ENCODE measurements at regions not wholly inside any gene's neighbourhood (a gene's known extent, or its start where the extent isn't known, plus 50 kb on each side); places are given as distances from the start of the nearest gene placed in this dataset.

DNA sequence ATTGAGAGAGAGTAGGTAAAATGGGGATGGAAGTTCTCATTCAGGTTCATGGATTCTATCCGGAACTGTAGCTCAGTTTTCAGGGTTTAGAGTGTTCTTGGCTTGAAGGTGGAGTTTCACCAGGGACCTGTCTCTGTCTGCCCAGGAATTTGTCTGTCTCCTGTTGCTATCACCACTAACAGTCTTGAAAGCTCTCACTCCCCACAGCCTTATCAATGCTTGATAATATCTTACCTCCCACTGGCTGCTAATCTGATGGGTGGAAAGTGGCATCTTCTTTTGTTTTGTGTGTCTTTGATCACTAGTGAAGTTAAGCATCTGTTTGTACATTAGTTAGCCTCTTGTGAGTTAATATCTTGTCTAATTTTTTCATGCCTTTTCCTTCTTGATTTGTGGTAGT is 60.3 kb upstream of the TSPAN11 start:
- no peaks in the 10 kb centered on the region for H3K27me3 ChIP-seq (ENCODE audit: control insufficient read depth, low read length)
- no peak for TF ChIP-seq EZH2phosphoT487 (IDR thresholded peaks at IDR 0.05; ENCODE audit: borderline replicate concordance, low read length)
- TF ChIP-seq, protein P1, sequence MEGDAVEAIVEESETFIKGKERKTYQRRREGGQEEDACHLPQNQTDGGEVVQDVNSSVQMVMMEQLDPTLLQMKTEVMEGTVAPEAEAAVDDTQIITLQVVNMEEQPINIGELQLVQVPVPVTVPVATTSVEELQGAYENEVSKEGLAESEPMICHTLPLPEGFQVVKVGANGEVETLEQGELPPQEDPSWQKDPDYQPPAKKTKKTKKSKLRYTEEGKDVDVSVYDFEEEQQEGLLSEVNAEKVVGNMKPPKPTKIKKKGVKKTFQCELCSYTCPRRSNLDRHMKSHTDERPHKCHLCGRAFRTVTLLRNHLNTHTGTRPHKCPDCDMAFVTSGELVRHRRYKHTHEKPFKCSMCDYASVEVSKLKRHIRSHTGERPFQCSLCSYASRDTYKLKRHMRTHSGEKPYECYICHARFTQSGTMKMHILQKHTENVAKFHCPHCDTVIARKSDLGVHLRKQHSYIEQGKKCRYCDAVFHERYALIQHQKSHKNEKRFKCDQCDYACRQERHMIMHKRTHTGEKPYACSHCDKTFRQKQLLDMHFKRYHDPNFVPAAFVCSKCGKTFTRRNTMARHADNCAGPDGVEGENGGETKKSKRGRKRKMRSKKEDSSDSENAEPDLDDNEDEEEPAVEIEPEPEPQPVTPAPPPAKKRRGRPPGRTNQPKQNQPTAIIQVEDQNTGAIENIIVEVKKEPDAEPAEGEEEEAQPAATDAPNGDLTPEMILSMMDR (IDR thresholded peaks at IDR 0.05; ENCODE audit: low read depth, low read length, poor library complexity, severe bottlenecking): no peak
- H4K20me1 ChIP-seq (ENCODE audit: control insufficient read depth, insufficient read depth, low read depth, low read length): no peaks in the 10 kb centered on the region
- H3F3A ChIP-seq (ENCODE audit: control insufficient read depth, insufficient read depth): no peaks in the 10 kb centered on the region
- no peak overlapping the region for H3K27ac ChIP-seq (ENCODE audit: low read depth, low read length)
- H3K36me3 ChIP-seq (ENCODE audit: control insufficient read depth, low read length): no peaks in the 10 kb centered on the region
- H3K4me1 ChIP-seq (ENCODE audit: control insufficient read depth, low read length): no peaks in the 10 kb centered on the region
- no peak overlapping the region for H3K4me2 ChIP-seq (ENCODE audit: low read length)
- no peaks in the 10 kb centered on the region for H3K9me3 ChIP-seq (ENCODE audit: control insufficient read depth, insufficient read depth, low read length)
- no peaks in the 10 kb centered on the region for H3K9me2 ChIP-seq (replicated peaks; ENCODE audit: control insufficient read depth, low read length)
- no peaks in the 10 kb centered on the region for H3K79me2 ChIP-seq (ENCODE audit: control insufficient read depth, low read length)
- H3K4me3 ChIP-seq (ENCODE audit: low read length): no peak overlapping the region

DNA sequence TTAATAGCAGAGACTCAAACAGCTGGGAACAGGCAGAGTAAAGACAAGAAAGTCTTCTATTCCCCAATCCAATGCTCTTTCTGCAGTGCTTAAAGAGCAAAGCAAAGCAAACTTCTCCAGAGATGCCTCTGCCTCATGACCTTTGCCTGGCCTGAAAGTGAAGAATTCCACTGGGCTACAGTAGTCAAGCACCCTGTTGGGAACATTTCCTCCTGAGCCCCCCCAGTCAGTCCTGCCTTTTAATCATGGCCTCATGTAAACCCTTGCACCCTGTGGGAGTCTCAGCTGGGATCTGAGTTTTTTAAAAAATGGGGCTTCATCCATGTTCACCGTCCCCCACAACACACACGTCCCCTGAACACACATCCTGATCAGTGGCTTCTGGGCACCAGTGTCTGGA is 62.7 kb upstream of the TSPAN11 start:
- Histone ChIP-seq H3K9me2 (replicated peaks; ENCODE audit: control insufficient read depth, low read length) (no peaks in the 10 kb centered on the region), H3K4me2 (ENCODE audit: low read length) (no peak overlapping the region), H3K27me3 (ENCODE audit: control insufficient read depth, low read length) (no peaks in the 10 kb centered on the region; the same call in 1 of the 2 replicates), H3K9me3 (ENCODE audit: control insufficient read depth, insufficient read depth, low read length) (no peaks in the 10 kb centered on the region), H3K36me3 (ENCODE audit: control insufficient read depth, low read length) (no peaks in the 10 kb centered on the region), H3F3A (ENCODE audit: control insufficient read depth, insufficient read depth) (no peaks in the 10 kb centered on the region), H4K20me1 (ENCODE audit: control insufficient read depth, insufficient read depth, low read depth, low read length) (no peaks in the 10 kb centered on the region), H3K79me2 (ENCODE audit: control insufficient read depth, low read length) (no peaks in the 10 kb centered on the region), H3K27ac (ENCODE audit: low read depth, low read length) (no peak overlapping the region), H3K4me3 (ENCODE audit: low read length) (no peak overlapping the region), H3K4me1 (ENCODE audit: control insufficient read depth, low read length) (no peaks in the 10 kb centered on the region)
- TF ChIP-seq, protein P1 (IDR thresholded peaks at IDR 0.05; ENCODE audit: low read depth, low read length, poor library complexity, severe bottlenecking): no peak
- no peak for TF ChIP-seq EZH2phosphoT487 (IDR thresholded peaks at IDR 0.05; ENCODE audit: borderline replicate concordance, low read length)

DNA sequence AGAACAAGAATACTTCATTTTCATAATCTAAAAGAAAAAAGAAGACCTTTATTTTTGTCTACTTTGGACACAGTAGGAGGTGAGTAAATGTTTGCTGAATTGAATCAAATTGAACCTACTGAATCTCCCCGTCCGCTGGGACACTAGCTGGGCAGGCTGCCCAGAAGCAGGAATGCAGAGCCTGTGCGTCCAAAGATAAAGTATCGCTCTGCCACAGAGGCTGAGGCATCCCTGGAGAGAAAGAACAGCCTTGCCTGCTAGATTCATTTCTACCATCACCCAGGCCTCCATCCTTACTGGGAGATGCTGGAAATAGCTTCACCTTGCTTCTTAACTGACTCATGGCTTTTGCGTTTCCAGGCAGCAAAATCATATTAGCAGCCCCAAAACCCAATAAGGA is 64.1 kb upstream of the TSPAN11 start:
- H3K9me2 ChIP-seq (replicated peaks; ENCODE audit: control insufficient read depth, low read length): no peaks in the 10 kb centered on the region
- no peaks in the 10 kb centered on the region for H3K9me3 ChIP-seq (ENCODE audit: control insufficient read depth, insufficient read depth, low read length)
- no peak overlapping the region for H3K27ac ChIP-seq (ENCODE audit: low read depth, low read length)
- no peaks in the 10 kb centered on the region for H3K4me1 ChIP-seq (ENCODE audit: control insufficient read depth, low read length)
- no peaks in the 10 kb centered on the region for H4K20me1 ChIP-seq (ENCODE audit: control insufficient read depth, insufficient read depth, low read depth, low read length)
- H3K4me2 ChIP-seq (ENCODE audit: low read length): no peak overlapping the region
- TF ChIP-seq, protein P1 (IDR thresholded peaks at IDR 0.05; ENCODE audit: low read depth, low read length, poor library complexity, severe bottlenecking): no peak
- no peak for TF ChIP-seq EZH2phosphoT487 (IDR thresholded peaks at IDR 0.05; ENCODE audit: borderline replicate concordance, low read length)
- no peaks in the 10 kb centered on the region; the same call in 1 of the 2 replicates for H3K27me3 ChIP-seq (ENCODE audit: control insufficient read depth, low read length)
- H3F3A ChIP-seq (ENCODE audit: control insufficient read depth, insufficient read depth): no peaks in the 10 kb centered on the region
- H3K79me2 ChIP-seq (ENCODE audit: control insufficient read depth, low read length): no peaks in the 10 kb centered on the region
- H3K36me3 ChIP-seq (ENCODE audit: control insufficient read depth, low read length): no peaks in the 10 kb centered on the region
- no peak overlapping the region for H3K4me3 ChIP-seq (ENCODE audit: low read length)

DNA sequence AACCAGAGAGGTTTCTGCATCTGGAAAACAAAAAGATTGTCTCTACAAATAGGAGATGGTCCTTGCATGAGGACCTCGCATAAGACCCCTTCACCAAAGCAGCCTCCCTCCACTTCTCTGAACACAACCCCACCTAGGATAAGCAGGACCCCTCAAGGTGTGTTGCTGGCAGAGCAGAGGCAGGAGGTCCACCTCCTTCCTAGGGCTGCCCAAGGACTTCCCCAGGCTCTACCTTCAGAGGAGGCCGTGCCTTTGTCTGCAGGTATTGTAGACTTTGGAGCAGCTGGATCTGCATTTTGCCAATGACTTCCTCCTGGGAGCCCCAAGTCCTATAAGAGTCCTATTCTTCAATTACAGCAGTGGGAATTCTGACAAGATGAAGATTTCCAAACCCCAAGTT is 67.3 kb upstream of the TSPAN11 start:
- H4K20me1 ChIP-seq (ENCODE audit: control insufficient read depth, insufficient read depth, low read depth, low read length): no peaks in the 10 kb centered on the region
- no peaks in the 10 kb centered on the region for H3K4me1 ChIP-seq (ENCODE audit: control insufficient read depth, low read length)
- H3K27ac ChIP-seq (ENCODE audit: low read depth, low read length): no peak overlapping the region
- no peaks in the 10 kb centered on the region for H3K79me2 ChIP-seq (ENCODE audit: control insufficient read depth, low read length)
- no peaks in the 10 kb centered on the region for H3K36me3 ChIP-seq (ENCODE audit: control insufficient read depth, low read length)
- no peaks in the 10 kb centered on the region for H3K9me3 ChIP-seq (ENCODE audit: control insufficient read depth, insufficient read depth, low read length)
- no peak overlapping the region for H3K4me3 ChIP-seq (ENCODE audit: low read length)
- no peaks in the 10 kb centered on the region for H3K9me2 ChIP-seq (replicated peaks; ENCODE audit: control insufficient read depth, low read length)
- no peaks in the 10 kb centered on the region for H3F3A ChIP-seq (ENCODE audit: control insufficient read depth, insufficient read depth)
- TF ChIP-seq EZH2phosphoT487 (IDR thresholded peaks at IDR 0.05; ENCODE audit: borderline replicate concordance, low read length): no peak
- TF ChIP-seq, protein P1 (IDR thresholded peaks at IDR 0.05; ENCODE audit: low read depth, low read length, poor library complexity, severe bottlenecking): no peak
- H3K4me2 ChIP-seq (ENCODE audit: low read length): no peak overlapping the region
- peaks cover 4% of the 10 kb centered on the region for H3K27me3 ChIP-seq (ENCODE audit: control insufficient read depth, low read length)
